C4-2B (cell line): ENCODE measurements at regions not wholly inside any gene's neighbourhood (a gene's known extent, or its start where the extent isn't known, plus 50 kb on each side); places are given as distances from the start of the nearest gene placed in this dataset.

Experiments used
- CTCF ChIP-seq: fragments of 450-650 bp; conservative IDR thresholded peaks from 2 replicates; pipeline ENCODE4 v1.5.1; 2017; ENCODE audit warnings: mild to moderate bottlenecking
- ZFX ChIP-seq: fragments of 450-650 bp; IDR thresholded peaks from 2 replicates; pipeline ENCODE4 v1.6.1; 2017

- TF ChIP-seq CTCF (no peak), ZFX (no peak)
These were observed 539.4 kb upstream of the GJE1 start for GRCh38 chr6:141593311-141593710.
